ENCODE measurements at regions not wholly inside any gene's neighbourhood (a gene's known extent, or its start where the extent isn't known, plus 50 kb on each side); places are given as distances from the start of the nearest gene placed in this dataset.

DNA sequence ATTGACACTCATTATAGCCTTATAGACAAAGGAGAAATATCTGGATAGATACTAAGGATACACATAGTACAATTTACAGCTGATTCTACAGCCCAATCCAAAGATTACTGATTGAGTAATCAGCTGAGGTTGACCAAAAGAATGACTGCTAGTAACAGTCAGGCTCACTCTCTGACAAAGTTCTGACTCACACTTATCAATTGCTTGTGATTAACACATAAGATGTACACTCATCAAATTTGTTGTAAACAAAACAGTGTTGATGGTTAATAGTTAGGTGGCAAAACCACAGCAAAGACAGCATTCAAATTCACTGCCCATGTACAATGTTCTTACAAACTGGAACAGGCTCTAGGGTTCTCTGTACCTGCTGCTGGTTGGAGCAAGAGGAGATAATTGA, 422.7 kb downstream of the TLE1 start:
- ATAC-seq (ENCODE audit: low read depth in 2 of 2) (no peak), DNase-seq (no peak)
- no peaks in the 10 kb centered on the region for H3K36me3 ChIP-seq (ENCODE audit: control insufficient read depth, insufficient read depth, low read length)
- Mint-ChIP-seq H3K27ac (no peak overlapping the region), H3K36me3 (no peaks in the 10 kb centered on the region), H3K27me3 (no peaks in the 10 kb centered on the region), H3K4me3 (no peak overlapping the region), H3K4me1 (no peaks in the 10 kb centered on the region), H3K9me3 (peaks cover 0 to 23% (median 6%) of the 10 kb centered on the region in 7 donors)
- no peaks in the 10 kb centered on the region for H3K9me3 ChIP-seq (ENCODE audit: control insufficient read depth in 2 of 2, low read length in 2 of 2)
- no peaks in the 10 kb centered on the region for H3K4me1 ChIP-seq (ENCODE audit: control insufficient read depth, insufficient read depth, low read length, poor library complexity, severe bottlenecking)
- no peak overlapping the region for H3K4me3 ChIP-seq (ENCODE audit: low read depth, low read length)
- no peaks in the 10 kb centered on the region for H3K27me3 ChIP-seq (ENCODE audit: control insufficient read depth, insufficient read depth, low read length)
- H3K27ac ChIP-seq (ENCODE audit: insufficient read depth, low read length, poor library complexity, severe bottlenecking) = no peak overlapping the region

DNA sequence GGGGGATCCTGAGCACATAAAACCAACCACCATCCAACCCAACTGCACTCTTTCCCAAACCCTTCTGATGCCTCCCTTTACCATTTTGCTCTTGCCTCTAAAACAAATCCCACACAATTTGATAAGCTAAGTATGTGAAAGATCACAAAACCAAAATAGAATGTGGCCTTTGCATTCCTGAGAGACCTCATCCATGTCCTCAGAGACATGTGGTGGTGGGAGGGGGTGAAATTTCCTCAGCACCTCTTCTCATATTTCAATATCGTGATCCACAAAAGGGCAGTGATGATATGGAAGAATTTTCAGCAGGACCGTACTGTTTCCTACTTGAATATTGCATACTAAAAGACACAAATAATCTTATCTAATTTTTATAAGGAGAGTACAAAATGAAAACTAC, 423.3 kb downstream of the TLE1 start:
- no peaks in the 10 kb centered on the region for H3K36me3 ChIP-seq (ENCODE audit: control insufficient read depth, insufficient read depth, low read length)
- Mint-ChIP-seq H3K27me3 (no peaks in the 10 kb centered on the region), H3K4me1 (no peaks in the 10 kb centered on the region), H3K36me3 (no peaks in the 10 kb centered on the region), H3K9me3 (peaks cover 0 to 24% (median 6%) of the 10 kb centered on the region in 7 donors), H3K4me3 (no peak overlapping the region), H3K27ac (no peak overlapping the region)
- no peaks in the 10 kb centered on the region for H3K27me3 ChIP-seq (ENCODE audit: control insufficient read depth, insufficient read depth, low read length)
- no peak overlapping the region for H3K27ac ChIP-seq (ENCODE audit: insufficient read depth, low read length, poor library complexity, severe bottlenecking)
- ATAC-seq (ENCODE audit: low read depth in 2 of 2) (no peak), DNase-seq (no peak)
- no peak overlapping the region for H3K4me3 ChIP-seq (ENCODE audit: low read depth, low read length)
- no peaks in the 10 kb centered on the region for H3K4me1 ChIP-seq (ENCODE audit: control insufficient read depth, insufficient read depth, low read length, poor library complexity, severe bottlenecking)
- no peaks in the 10 kb centered on the region for H3K9me3 ChIP-seq (ENCODE audit: control insufficient read depth in 2 of 2, low read length in 2 of 2)

DNA sequence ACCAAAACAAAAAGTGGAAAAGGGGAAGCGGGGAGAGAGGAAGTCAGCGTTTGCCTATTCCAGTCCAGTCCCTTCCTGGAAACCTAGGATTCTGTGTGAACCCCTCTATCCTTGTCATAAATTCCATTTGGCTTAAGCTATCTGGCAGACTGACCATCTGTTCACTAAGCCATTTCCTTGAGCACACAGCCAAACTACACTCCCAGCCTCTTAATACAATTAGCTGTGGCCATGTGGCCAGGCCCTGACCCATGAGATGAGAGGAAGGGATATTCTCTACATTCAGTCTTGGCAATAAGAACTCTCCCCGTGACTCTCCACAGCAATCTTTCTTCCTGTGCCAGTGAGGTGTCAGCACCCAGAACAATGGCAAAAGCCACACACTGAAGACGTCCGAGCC, 424.8 kb downstream of the TLE1 start:
- H3K36me3 ChIP-seq (ENCODE audit: control insufficient read depth, insufficient read depth, low read length) = no peaks in the 10 kb centered on the region
- H3K27ac ChIP-seq (ENCODE audit: insufficient read depth, low read length, poor library complexity, severe bottlenecking) = no peak overlapping the region
- Mint-ChIP-seq H3K4me1 (no peaks in the 10 kb centered on the region), H3K36me3 (no peaks in the 10 kb centered on the region), H3K27ac (no peak overlapping the region), H3K9me3 (peaks cover 0 to 26% (median 6%) of the 10 kb centered on the region in 7 donors), H3K4me3 (no peak overlapping the region), H3K27me3 (no peaks in the 10 kb centered on the region)
- H3K9me3 ChIP-seq (ENCODE audit: control insufficient read depth in 2 of 2, low read length in 2 of 2) = peaks cover 0 to 2% of the 10 kb centered on the region in 2 experiments
- DNase-seq (no peak), ATAC-seq (ENCODE audit: low read depth in 2 of 2) (no peak)
- H3K4me1 ChIP-seq (ENCODE audit: control insufficient read depth, insufficient read depth, low read length, poor library complexity, severe bottlenecking) = no peaks in the 10 kb centered on the region
- no peak overlapping the region for H3K4me3 ChIP-seq (ENCODE audit: low read depth, low read length)
- H3K27me3 ChIP-seq (ENCODE audit: control insufficient read depth, insufficient read depth, low read length) = no peaks in the 10 kb centered on the region

DNA sequence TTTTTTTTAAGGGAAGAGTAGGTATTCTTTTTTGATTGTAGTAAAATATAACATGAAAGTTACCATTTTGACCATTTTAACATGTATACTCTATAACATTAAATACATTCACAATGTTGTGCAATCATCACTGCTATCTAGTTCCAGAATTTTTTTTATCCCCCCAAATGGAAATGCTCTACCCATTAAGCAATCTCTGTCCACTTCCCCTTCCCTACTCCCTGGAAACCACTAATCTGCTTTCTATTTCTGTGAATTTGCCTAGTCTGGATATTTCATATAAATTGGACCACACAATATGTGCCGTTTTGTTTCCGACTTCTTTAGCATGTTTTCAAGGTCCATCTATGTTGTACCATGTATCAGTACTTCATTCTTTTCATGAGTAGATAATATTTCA, 429.5 kb downstream of the TLE1 start:
- Histone ChIP-seq H3K4me1 (ENCODE audit: control insufficient read depth, insufficient read depth, low read length, poor library complexity, severe bottlenecking) (no peaks in the 10 kb centered on the region), H3K27me3 (ENCODE audit: control insufficient read depth, insufficient read depth, low read length) (no peaks in the 10 kb centered on the region), H3K4me3 (ENCODE audit: low read depth, low read length) (no peak overlapping the region), H3K27ac (ENCODE audit: insufficient read depth, low read length, poor library complexity, severe bottlenecking) (no peak overlapping the region), H3K36me3 (ENCODE audit: control insufficient read depth, insufficient read depth, low read length) (no peaks in the 10 kb centered on the region), H3K9me3 (ENCODE audit: control insufficient read depth in 2 of 2, low read length in 2 of 2) (peaks cover 0 to 2% of the 10 kb centered on the region in 2 experiments)
- H3K27ac Mint-ChIP-seq = no peak overlapping the region
- ATAC-seq (ENCODE audit: low read depth in 2 of 2) (no peak), DNase-seq (no peak)
- no peak overlapping the region for H3K4me3 Mint-ChIP-seq
- no peaks in the 10 kb centered on the region for H3K27me3 Mint-ChIP-seq
- H3K4me1 Mint-ChIP-seq = no peaks in the 10 kb centered on the region
- H3K36me3 Mint-ChIP-seq = no peaks in the 10 kb centered on the region
- H3K9me3 Mint-ChIP-seq = peaks cover 0 to 27% (median 6%) of the 10 kb centered on the region in 7 donors

DNA sequence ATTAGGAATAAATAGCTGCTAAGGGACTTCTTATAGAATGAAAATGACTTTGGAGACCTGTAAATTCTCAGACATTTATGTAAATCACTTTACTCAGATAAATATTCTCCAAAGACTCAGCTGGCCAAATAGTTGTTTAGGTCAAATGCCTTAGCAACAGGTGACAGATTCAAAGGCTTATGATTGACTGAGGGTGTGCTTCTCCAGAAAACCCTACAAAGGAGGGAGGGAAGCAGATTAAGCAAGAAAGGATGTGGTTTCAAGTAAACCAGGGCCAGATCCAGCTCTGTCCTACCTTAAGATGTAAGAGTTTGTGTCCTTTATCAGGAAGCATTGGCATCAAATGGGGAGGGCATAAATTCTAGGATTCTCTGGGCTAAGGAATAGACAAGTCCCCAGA, 433.0 kb downstream of the TLE1 start:
- no peak overlapping the region for H3K27ac Mint-ChIP-seq
- H3K27me3 Mint-ChIP-seq = no peaks in the 10 kb centered on the region

DNA sequence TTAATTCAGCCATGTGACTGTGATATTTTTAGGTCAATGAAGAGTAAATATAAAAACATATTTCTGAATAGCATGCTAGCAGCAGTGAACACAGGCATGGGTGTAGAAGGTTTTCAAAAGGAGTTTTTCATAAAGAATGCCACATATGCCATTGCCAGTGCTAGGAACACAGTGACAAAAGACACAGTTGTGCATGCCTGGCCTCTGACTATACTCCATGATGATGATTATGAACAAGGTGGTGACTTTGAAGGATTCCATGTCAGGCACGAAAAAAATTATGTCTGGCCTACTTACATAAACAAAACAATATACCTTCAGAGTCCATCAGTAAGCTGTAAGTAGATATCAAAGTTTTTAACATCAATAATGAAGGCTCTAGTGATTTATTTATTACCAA, 438.7 kb downstream of the TLE1 start:
- H3K9me3 Mint-ChIP-seq = peaks cover 0 to 7% (median 4%) of the 10 kb centered on the region in 7 donors
- DNase-seq (no peak), ATAC-seq (ENCODE audit: low read depth in 2 of 2) (no peak)
- H3K4me1 Mint-ChIP-seq = no peaks in the 10 kb centered on the region
- H3K36me3 Mint-ChIP-seq = no peaks in the 10 kb centered on the region
- no peaks in the 10 kb centered on the region for H3K9me3 ChIP-seq (ENCODE audit: control insufficient read depth in 2 of 2, low read length in 2 of 2)
- no peak overlapping the region for H3K4me3 ChIP-seq (ENCODE audit: low read depth, low read length)
- no peaks in the 10 kb centered on the region for H3K27me3 Mint-ChIP-seq
- no peak overlapping the region for H3K27ac ChIP-seq (ENCODE audit: insufficient read depth, low read length, poor library complexity, severe bottlenecking)
- H3K4me1 ChIP-seq (ENCODE audit: control insufficient read depth, insufficient read depth, low read length, poor library complexity, severe bottlenecking) = no peaks in the 10 kb centered on the region
- H3K4me3 Mint-ChIP-seq = no peak overlapping the region
- no peaks in the 10 kb centered on the region for H3K36me3 ChIP-seq (ENCODE audit: control insufficient read depth, insufficient read depth, low read length)
- no peaks in the 10 kb centered on the region for H3K27me3 ChIP-seq (ENCODE audit: control insufficient read depth, insufficient read depth, low read length)
- H3K27ac Mint-ChIP-seq = no peak overlapping the region

More for the DNA sequence above, 433.0 kb downstream of the TLE1 start:
- Mint-ChIP-seq H3K4me1 (no peaks in the 10 kb centered on the region), H3K9me3 (peaks cover 0 to 27% (median 9%) of the 10 kb centered on the region in 7 donors), H3K4me3 (no peak overlapping the region), H3K36me3 (no peaks in the 10 kb centered on the region)
- no peak for ATAC-seq (ENCODE audit: low read depth in 2 of 2)
- peaks cover 0 to 2% of the 10 kb centered on the region in 2 experiments for H3K9me3 ChIP-seq (ENCODE audit: control insufficient read depth in 2 of 2, low read length in 2 of 2)
- no peaks in the 10 kb centered on the region for H3K36me3 ChIP-seq (ENCODE audit: control insufficient read depth, insufficient read depth, low read length)
- no peak overlapping the region for H3K4me3 ChIP-seq (ENCODE audit: low read depth, low read length)
- no peaks in the 10 kb centered on the region for H3K4me1 ChIP-seq (ENCODE audit: control insufficient read depth, insufficient read depth, low read length, poor library complexity, severe bottlenecking)
- no peaks in the 10 kb centered on the region for H3K27me3 ChIP-seq (ENCODE audit: control insufficient read depth, insufficient read depth, low read length)
- DNase-seq = no peak
- H3K27ac ChIP-seq (ENCODE audit: insufficient read depth, low read length, poor library complexity, severe bottlenecking) = no peak overlapping the region

DNA sequence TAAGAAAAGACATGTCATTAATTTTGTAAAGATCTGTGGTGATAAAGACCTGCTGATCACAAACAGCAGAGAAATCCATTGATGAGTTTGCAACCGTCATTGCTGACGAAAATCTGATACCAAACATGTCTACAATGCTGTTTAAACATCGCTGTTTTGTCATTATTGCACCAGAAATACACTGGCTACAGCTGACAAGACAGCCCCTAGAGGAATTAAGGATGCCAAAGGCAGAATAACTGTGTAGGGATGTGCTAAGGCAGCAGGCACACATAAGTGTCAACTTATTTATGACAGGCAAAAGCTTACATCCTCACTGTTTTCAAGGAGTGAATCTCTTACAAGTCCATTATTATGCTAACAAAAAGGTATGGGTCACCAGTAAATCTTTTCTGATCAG, 439.3 kb downstream of the TLE1 start:
- peaks cover 0 to 7% (median 4%) of the 10 kb centered on the region in 7 donors for H3K9me3 Mint-ChIP-seq
- no peaks in the 10 kb centered on the region for H3K27me3 ChIP-seq (ENCODE audit: control insufficient read depth, insufficient read depth, low read length)
- no peaks in the 10 kb centered on the region for H3K27me3 Mint-ChIP-seq
- no peaks in the 10 kb centered on the region for H3K36me3 ChIP-seq (ENCODE audit: control insufficient read depth, insufficient read depth, low read length)
- H3K4me1 Mint-ChIP-seq = no peaks in the 10 kb centered on the region
- no peak overlapping the region for H3K4me3 ChIP-seq (ENCODE audit: low read depth, low read length)
- H3K4me3 Mint-ChIP-seq = no peak overlapping the region
- DNase-seq (no peak), ATAC-seq (ENCODE audit: low read depth in 2 of 2) (no peak)
- H3K36me3 Mint-ChIP-seq = no peaks in the 10 kb centered on the region
- no peak overlapping the region for H3K27ac ChIP-seq (ENCODE audit: insufficient read depth, low read length, poor library complexity, severe bottlenecking)
- no peaks in the 10 kb centered on the region for H3K4me1 ChIP-seq (ENCODE audit: control insufficient read depth, insufficient read depth, low read length, poor library complexity, severe bottlenecking)
- no peak overlapping the region for H3K27ac Mint-ChIP-seq
- no peaks in the 10 kb centered on the region for H3K9me3 ChIP-seq (ENCODE audit: control insufficient read depth in 2 of 2, low read length in 2 of 2)

DNA sequence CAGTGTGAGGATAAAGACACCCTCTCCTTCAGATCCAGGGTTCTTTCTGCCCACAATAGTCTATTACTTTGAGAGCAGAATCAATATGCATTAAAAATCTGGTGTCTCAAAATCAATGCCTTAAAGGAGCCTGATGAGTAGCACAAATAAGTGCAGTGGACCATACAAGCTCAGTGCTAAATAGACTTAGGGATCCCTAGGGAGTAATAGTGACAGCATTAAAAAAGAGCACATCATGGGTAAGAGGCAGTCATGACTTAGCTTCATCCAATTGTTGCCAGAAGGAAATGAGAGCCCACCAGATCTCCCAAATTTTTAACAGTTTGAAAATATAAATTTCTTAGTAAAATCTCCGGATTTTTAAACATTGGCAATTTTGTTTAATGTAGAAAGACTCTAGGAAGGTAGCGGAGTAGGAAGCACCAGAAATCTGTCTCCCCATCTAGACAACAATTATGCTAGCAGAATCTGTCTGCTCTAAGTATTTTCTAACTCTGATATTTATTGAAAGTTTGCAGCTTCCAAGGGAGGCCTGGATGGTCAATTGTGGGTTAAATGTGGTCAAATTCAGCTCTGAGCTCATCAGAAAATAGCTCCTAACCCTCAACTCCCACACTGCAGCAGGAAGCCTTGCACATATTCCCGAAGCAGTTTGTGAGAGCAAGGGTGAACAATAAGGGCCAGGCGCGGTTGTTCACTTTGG, 443.9 kb downstream of the TLE1 start:
- H3K4me3 ChIP-seq (ENCODE audit: low read depth, low read length) = no peak overlapping the region
- Mint-ChIP-seq H3K9me3 (peaks cover 0 to 10% (median 2%) of the 10 kb centered on the region in 7 donors), H3K4me1 (no peaks in the 10 kb centered on the region), H3K4me3 (no peak overlapping the region), H3K36me3 (no peaks in the 10 kb centered on the region), H3K27ac (no peak overlapping the region), H3K27me3 (no peaks in the 10 kb centered on the region)
- H3K27me3 ChIP-seq (ENCODE audit: control insufficient read depth, insufficient read depth, low read length) = no peaks in the 10 kb centered on the region
- no peaks in the 10 kb centered on the region for H3K4me1 ChIP-seq (ENCODE audit: control insufficient read depth, insufficient read depth, low read length, poor library complexity, severe bottlenecking)
- H3K27ac ChIP-seq (ENCODE audit: insufficient read depth, low read length, poor library complexity, severe bottlenecking) = no peak overlapping the region
- no peak for DNase-seq
- no peak for ATAC-seq (ENCODE audit: low read depth in 2 of 2)
- H3K36me3 ChIP-seq (ENCODE audit: control insufficient read depth, insufficient read depth, low read length) = no peaks in the 10 kb centered on the region
- peaks cover 2 to 3% of the 10 kb centered on the region in 2 experiments for H3K9me3 ChIP-seq (ENCODE audit: control insufficient read depth in 2 of 2, low read length in 2 of 2)

All from CD4-positive, CD25-positive, alpha-beta regulatory T cell (primary cell).